Hematopoietic multipotent progenitor cell treated with erythropoietin and hydrocortisone succinate and interleukin-3 and kit ligand, for 4 days (in vitro differentiated cells): ENCODE measurements at regions not wholly inside any gene's neighbourhood (a gene's known extent, or its start where the extent isn't known, plus 50 kb on each side); places are given as distances from the start of the nearest gene placed in this dataset.

ENCODE experiments used
- DNase-seq: peaks from one replicate; pipeline ENCODE4 v3.0.0-alpha.2; 2015

DNA sequence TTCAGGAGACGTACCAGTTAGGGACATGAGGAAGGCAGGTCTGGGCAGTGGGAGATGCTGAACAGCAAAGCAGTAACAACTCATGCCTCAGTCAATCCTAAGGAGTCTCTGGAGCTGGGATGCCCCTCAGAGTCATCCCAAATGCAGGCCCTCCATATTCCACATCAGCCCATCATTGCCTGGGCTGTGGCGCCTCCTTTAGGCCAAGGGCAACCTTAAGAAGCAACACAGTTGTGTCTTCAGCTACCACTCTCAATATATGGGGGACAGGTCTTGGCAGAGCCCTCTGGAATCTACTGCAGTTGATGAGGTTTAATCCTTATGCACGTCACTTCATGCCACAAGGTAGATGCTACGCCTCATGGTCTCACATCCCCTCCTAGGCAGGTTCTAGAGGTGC, 682.0 kb upstream of the RAB6C start:
- DNase-seq: peak; percentile 6

DNA sequence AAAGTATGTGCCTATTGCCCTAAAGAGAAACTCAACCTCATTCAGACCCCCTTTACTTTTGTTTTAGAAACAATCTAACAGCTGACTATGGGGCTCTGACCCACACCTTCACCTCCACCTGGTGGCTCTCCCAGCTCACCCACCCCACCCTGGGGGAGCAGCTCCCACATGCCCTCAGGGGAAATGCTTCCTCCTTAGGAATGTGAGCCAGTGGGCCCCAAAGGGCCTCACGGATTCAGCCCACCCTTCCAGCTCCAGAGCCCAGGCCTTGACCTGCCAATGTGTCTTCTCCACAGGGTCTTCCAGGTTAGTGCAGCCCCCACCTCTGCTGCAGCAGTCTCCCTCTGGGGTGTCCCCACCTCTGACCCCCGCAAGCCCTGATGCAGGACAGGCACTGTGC, 680.1 kb upstream of the RAB6C start:
- DNase-seq: no peak

DNA sequence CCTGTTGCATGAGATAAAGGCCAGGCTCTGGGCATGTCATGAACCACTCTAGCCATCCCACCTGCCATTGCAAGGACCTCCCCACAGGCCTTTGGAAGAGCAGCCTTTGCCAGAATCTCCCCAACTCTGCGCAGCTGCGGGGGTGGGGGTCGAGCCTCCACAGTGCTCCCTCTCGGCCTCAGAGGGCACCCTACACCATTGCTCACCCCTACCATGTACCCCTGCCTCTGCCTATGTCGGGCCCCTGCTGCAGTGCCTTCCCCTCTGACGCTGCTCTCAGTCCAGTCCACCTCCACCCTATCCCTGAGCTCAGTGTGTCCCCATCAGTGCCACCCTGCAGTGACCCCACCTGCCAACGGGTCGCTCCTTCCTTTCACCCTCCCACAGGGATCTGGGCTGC, 679.7 kb upstream of the RAB6C start:
- DNase-seq: no peak

DNA sequence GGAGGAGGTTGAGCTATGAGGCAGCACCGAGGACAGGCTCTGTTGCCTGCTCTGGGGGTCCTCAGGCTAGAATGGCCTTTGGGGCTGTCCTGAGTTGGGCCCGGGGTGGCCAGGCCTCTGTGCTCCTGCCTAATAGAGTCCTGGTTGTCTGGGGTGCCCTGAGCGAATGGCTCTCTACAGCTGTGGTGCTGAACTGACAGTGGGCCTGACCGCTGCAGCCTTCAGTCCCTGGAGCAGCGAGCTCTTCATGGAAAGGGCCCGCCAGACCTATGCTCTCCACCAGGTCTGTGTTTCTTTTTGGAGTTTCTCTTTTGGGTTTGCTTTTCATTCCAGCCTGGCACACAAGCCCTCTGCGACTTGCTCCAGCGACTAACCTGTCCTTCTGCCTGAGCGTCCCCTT, 679.0 kb upstream of the RAB6C start:
- DNase-seq: no peak

DNA sequence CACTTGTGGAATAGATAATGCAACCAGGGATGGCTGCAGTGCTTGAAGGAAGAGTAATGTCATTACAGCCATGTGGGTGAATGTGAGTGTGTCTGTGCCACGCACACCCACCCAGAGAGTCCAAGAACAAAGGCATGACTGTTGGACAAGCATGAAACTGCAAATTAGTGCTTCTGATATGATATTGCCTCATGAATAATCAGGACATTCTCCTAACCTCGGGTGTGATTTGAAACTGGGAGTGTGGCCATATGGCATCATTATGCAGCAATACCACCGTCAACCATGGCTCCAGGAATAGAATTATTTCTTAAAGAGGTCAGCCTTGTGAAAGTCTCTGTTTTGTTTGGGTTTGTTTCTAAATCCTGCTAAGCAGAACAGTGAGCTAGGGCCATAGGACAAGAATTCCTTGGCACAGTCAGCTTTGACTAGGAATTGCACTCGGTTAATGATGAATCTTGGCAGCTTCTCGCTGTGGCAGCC, 678.0 kb upstream of the RAB6C start:
- no peak for DNase-seq

DNA sequence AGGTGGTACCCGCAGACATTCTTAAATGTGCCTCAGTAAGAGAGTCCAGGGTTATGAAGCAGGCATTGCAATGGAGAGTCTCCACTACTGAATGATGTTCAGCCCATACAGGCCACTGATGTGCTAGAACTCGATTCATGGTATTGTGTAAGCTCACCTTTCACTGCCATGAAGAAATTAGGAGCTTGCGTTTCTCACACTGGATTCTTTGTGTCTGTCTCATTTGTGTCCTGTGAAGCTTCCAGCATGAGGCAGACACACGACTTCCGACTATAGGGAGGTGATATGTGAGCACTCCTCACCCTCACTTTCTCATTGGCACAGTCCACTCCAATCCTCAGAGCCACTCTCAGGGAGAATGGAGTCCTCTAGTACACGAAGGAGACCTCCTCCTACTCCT, 677.4 kb upstream of the RAB6C start:
- no peak for DNase-seq

DNA sequence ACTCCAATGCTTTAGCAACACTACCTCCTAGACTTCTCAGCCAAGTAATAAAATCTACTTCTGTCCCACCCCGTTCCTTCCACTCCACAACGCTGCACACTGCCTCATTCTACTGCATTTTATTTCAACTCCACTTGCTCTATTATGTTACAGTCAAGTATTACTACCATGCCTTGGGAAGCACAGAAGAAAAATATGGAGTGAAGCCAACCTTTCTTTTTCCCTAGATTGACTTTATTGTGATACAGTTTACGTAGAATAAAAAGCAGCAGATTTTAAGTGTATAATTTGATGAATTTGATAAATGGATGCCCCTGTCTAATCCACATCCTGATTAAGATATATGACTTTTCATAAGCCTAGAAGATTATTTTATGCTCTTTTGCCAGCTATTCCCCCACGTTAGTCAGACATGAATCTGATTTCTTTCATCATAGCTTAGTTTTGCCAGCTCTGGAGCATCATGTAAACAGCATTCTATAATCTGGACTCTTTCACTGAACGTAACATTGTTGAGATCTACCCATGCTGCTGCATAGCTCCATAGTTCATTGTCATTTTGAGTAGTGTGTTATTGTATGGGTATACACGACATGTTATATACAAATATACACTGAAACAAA, 676.8 kb upstream of the RAB6C start:
- no peak for DNase-seq

DNA sequence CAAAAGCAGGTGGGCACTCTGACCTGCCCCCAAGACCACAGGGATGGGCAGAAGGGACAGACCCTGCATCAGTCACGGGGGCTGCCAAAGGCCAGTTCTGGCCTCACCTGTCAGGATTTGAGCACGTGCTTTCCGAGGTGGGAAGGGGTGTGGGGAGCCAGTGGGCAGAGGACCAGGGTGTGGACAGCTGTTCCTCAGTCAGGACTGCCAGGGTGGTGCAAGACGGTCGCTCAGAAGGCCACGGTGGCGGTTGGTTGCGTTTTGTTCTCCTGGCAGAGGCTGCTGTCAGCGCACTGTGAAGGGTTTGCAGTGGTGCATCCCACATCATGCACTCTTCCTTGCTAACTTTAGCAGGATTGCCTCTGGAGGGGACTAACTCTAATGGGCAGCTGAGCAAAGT, 665.3 kb upstream of the RAB6C start:
- DNase-seq: no peak

DNA sequence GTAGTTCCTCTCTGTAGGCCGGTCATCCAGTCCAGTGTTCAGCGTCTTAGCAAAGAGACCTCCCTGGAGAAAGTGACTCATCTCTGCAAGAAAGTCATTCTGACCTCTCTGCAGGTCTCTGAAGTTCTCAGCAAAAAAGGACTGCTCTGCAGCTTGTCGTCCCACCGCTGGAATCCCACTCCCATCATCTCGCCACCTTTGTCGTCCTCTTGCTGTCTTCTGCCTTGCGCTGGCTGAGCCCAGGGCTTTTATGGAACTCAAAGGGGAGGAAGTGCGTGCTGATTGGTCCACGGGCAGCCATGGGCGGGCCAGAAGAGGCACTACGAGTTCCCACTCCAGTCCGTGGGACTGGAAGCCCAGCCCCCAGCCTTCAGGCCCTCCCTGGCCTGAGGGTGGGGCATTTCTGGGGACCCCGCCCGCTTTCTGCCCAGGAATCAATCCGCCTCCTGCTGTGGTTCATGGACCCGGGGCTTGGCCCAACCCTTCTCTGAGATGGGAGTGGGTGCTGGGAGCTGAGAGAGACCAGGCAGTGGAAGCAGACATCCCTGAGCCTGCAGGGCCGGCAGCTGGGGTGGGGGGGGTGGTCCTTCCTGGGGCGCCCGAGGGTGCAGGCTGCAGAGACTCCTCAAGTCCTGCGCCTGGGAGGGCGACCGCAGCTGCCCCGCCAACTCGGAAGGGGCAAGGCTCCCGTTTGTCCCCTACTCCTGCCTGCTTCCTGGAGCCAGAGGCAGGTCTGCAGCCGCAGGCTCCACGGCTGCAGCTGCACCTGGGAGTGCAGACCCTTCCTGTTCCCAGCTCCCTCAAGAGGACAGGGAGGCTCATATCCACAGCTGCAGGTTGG, 660.7 kb upstream of the RAB6C start:
- no peak for DNase-seq

DNA sequence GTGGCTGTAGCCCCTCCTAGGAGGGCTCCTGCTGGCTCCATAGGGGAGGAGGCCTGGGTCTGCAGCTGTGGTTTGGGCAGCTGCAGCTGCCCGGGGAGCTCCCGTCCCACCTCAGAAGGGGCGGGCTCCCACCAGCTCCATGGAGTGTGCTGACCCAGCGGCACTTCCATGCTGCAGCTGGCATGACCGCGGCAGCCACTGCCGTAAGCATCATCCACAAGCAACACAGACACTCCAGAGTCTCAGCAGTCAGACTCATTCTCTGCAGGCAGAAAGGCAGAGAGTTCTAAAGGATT, 660.1 kb upstream of the RAB6C start:
- DNase-seq: no peak

DNA sequence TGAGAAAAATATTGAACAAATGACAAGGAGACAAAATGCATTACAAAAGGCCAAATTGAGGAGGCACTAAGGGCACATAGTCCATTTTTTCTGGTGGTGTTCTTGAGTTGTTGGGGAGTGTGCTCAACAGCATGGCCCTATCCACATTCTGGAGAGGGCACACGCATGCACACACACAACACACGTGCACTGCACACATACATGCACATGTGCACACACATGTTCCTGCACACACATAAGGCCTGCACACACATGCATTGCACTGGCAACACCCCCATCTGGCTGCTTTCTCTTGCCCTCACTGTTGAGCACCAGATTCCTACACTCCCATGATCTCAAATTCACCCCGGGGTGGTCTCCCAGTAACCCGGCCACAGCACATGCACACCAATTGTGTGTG, 659.2 kb upstream of the RAB6C start:
- no peak for DNase-seq

DNA sequence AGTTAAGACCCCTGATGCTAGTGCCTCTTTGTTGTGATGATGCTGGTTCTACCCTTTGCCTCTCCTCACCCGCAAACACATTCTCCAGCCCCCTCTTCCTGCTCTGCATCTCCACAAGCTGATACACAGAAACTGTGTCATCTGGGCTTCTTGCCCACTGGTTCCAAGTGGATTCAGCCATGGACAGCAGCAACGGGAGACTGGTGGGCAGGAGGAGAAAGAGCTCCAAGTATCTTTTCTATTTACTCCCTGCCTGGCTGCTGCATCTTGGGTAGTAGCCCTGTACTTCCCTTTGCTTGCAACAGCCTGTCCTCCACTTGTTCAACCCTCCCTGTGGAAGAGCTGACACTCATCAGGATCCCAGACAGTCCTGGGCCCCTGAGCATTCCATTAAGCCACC, 655.1 kb upstream of the RAB6C start:
- DNase-seq: no peak

DNA sequence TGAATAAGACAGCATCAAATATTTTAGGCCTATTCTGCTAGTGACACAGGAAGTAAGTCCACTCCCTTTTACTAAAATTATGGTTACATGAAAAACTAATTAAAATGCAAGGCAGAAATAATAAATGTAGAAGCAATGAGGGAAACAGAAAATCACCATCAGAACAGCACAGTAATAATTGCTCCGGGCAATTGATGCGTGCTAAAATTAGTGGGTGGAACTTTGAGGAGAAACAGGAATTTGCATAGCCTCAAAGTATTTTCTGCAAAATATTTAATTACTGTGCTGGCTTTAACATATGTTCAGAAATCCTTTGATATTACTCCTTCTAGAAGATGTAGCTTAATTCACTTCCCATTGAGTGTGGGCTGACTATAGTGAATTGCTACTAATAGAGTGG, 654.3 kb upstream of the RAB6C start:
- DNase-seq: no peak

DNA sequence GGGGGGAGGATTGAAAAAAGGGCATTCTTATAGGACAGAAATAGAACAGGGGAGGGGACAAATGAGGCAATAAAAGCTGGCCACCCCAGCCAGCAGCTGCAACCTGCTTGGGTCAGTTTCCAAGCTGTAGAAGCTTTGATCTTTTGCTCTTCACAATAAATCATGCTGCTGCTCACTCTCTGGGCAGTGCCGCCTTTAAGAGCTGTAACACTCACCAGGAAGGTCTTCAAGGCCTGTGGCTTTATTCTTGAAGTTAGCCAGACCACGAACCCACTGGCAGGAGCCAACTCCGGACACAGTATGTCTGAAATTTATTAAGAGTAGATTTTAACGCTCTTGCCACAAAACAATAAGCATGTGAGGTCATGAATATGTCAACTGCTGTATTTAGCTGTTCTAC, 649.9 kb upstream of the RAB6C start:
- DNase-seq: no peak

DNA sequence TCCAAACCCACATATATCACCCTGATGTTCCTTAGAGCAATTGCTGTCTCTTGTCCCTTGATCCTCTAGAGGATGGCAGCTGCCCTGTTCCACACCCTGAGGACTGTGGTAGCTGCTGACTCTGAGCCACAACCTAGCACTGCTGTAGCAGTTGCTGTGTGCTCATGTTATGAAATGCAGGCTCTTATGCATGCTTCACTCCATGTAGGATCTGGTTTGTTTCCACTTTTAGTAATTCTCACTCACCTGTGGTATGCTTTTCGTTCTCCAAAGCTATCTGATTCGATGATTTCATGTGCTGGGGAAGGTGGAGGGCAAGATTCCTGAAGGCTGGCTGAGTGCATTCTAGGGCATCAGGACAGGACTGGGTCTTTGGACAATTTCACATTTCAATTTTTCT, 649.0 kb upstream of the RAB6C start:
- DNase-seq: no peak

DNA sequence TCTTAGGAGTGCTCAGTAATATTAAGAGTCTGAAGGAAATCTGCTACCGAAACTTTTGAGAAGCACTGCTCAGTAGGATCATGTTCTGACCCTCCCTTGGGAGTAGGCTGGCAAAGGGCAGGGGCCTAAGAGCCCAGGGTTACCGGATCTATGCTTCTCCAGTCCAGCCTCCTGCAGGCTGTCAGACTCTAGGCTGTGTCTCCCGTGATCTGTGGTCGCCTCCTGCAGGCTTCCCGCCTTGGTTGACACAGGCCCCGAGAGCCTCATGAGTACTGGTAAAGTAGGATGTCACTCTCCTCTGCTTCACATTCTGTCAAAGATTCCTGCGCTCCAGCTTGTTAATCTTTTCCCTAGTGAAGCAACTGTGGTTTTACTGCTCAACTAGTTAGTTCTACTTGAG, 647.8 kb upstream of the RAB6C start:
- peak; percentile 3 for DNase-seq

DNA sequence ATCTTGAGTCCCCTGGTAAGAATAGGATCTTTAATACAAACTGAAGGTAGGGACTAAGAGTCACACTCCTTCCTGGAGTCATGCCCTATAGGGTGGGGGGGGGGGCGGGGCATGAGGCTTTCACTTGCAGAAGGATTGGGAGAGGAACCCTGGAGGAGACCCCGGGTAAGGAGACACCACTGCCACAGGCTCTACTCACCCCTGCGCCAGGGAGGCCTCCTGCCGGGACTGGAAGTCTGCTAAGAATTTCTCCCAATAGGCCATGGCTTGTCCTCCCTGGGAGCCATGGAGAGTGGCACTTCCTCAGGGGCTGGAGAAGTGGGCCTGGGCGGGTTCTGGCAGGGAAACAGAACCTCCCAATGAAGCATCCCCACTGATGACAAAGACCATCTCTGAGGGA, 645.3 kb upstream of the RAB6C start:
- no peak for DNase-seq

DNA sequence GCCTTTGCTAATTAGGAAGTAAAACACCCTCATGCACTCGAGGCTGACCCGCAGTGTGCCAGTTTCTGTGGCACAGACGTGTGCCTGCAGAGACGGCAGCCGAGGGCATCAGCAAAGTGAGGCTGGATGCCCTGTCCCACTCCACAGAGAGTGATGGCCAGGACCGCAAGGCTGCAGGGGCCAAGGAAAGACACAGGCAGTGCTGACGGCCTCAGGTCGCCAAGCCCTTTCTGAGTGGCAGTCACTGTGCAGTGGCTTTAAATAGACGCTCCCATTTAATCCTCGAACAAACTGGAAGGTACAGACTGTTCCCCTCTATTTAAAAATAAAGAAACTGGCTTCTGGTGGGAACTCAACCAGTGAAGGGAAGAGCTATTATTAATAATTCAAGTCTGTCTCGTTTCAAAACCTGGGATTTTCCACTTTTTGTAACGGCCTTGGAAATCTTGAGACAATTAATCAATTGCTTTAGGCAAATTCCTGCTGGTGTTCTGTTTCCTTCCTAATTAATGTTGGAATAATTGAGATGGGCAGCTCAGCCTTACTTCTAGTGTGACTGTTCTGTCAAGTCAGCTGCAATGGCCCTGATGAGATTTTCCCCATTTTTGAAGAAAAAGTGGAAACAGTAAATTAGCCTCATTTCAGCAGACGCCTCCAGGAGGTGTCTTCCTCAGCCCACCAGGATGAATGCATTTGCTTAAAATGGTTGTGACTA, 644.6 kb upstream of the RAB6C start:
- no peak for DNase-seq

DNA sequence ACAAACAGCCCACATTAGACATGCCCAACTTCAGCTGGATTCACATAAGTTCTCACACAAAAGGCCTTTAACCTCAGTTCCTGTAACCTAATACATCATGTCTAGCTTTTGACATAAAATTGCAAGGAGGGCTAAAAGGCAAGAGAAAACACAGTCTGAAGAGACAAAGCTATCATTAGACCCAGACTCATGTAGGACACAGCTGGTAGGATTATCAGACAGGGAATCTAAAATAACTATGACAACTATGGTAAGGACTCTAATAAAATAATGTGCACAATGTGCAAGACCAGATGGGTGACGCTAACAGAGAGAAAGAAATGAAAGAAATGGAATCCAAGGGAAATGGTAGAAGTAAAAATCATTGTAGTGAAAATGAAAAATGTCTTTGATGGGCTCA, 643.2 kb upstream of the RAB6C start:
- DNase-seq: no peak

DNA sequence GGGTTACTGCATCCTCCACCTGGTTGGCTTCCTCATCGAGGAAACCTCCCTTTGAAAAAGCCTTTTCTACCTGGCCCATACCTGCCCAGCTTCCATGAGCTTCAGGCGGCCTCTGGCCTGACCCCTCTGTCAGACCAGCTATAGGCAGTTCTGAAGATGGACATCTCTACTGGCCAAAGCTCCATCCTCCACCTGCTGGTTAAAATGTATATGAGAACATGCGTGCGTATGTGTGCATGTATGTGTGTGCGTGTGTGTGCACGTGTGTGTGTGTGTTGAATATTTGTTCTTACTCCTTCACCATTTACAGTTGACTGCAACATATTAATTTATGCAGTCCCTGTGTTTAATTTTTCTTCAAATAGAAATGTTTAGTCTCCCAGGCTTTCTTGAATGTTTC, 642.4 kb upstream of the RAB6C start:
- DNase-seq: no peak

DNA sequence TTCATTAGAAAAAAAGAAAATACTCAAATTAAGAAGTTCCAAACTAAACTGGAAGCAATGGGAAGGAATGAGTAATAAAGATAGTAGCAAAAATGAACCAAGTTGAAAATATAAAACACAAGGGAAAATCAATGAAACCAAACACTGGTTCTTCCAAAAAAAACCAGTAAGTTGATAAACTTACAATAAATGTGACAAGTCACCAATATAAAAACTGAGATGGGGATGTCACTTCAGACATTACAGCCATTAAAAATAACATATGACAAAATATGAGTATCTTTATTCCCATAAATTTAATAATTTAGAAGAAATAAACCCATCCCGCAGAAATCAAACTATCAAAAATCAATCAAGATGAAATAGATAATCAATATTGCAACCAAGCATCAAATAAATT, 633.9 kb upstream of the RAB6C start:
- no peak for DNase-seq

DNA sequence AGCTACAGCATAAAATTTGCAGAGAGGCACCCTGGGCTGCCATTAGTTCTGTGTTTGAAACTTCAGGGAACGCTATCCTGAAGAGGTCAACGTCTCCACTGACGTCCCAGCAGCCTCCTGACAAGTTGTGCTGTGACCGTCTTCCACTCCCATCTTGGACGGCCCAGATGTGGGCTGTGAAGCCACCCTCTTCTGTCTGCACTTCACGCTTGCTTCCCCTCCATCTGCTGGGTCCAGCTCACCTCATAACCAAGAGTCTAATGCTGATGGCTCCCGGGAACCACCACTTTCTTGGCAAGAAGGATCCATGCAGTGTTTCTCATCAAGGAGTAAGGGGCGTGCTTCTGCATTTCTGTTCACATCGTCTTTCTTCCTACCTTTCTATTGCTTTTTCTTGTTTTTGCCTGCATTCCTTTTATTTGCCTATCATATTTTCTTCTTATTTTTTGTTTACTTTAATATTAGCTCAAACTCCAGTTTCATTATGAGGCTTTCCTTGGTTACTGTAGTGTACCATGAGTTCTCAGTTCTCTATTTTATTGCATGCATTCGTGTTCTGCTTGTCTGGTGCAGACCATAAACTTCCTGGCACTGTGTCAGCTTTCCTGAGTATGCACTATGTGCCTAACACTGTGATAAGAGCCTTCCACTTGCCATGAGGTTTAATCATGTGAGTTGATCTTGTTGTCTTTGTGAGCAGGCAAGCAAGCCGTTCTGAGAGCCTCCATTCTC, 631.8 kb upstream of the RAB6C start:
- peak; percentile 41 for DNase-seq

DNA sequence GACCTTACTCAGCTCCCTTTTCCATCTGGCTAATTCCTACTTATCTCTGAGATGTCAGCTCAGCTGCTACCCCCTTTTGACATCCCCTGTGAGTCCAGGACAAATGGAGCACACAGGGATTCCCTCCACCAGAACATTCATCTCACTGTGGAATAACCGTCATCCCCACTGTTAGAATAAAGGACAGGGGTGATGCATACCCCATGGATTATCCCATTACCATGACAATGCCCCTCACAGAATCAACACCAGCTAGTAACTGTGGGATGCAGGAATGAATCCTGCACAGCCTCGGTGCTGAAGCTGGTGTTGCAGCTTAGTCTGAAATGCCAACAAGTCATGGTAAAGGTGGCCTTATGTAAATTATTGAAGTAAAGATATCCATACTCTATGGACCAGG, 624.8 kb upstream of the RAB6C start:
- DNase-seq: no peak

DNA sequence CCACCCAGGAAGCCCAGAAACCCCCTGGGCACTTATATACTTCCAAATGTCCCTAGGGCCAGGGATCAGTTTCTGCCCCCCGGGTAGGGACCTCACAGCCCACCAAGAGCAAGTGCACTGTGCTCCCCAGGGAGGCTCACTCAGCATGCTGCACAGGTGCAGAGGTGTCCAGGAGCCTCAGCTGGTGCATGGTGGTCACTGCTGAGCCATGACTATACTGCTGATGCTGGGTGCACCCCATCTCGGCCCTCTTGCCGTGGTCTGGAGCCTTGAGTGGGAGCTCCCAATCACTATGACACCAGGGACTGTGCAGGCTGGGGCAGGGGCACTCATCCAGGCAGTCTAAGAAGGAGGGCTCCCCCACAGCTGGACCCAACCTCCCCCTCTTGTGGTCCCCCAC, 617.8 kb upstream of the RAB6C start:
- no peak for DNase-seq
